ENCODE measurements at regions not wholly inside any gene's neighbourhood (a gene's known extent, or its start where the extent isn't known, plus 50 kb on each side); places are given as distances from the start of the nearest gene placed in this dataset.

DNA sequence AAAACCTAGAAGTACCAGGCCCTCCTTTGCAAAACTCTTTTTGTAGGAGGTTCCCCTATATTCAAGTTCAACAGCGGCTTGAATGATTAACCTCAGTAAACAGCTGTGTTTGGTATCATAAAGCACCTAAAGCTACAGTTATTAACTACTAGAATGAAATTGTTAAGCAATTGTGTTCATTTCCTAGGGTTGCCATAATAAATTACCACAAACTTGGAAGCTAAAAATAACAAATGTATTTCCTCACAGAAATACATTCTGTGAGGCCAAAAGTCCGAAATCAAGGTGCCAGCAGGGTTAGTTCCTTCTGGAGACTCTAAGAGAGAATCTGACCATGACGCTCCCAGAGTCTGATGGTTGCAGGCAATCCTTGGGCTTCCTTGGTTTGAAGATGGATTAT, 202.1 kb upstream of the ACVR2A start:
- TF ChIP-seq POLR2AphosphoS5 (IDR thresholded peaks at IDR 0.05) = no peak
- TF ChIP-seq, protein P1, sequence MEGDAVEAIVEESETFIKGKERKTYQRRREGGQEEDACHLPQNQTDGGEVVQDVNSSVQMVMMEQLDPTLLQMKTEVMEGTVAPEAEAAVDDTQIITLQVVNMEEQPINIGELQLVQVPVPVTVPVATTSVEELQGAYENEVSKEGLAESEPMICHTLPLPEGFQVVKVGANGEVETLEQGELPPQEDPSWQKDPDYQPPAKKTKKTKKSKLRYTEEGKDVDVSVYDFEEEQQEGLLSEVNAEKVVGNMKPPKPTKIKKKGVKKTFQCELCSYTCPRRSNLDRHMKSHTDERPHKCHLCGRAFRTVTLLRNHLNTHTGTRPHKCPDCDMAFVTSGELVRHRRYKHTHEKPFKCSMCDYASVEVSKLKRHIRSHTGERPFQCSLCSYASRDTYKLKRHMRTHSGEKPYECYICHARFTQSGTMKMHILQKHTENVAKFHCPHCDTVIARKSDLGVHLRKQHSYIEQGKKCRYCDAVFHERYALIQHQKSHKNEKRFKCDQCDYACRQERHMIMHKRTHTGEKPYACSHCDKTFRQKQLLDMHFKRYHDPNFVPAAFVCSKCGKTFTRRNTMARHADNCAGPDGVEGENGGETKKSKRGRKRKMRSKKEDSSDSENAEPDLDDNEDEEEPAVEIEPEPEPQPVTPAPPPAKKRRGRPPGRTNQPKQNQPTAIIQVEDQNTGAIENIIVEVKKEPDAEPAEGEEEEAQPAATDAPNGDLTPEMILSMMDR (IDR thresholded peaks at IDR 0.05) = no peak
- TF ChIP-seq POLR2A (IDR thresholded peaks at IDR 0.05) = no peak
